Natural killer cell (primary cell): ENCODE measurements at regions not wholly inside any gene's neighbourhood (a gene's known extent, or its start where the extent isn't known, plus 50 kb on each side); places are given as distances from the start of the nearest gene placed in this dataset.

Experiments used
- ATAC-seq, 3 donors: fragments of 150-1000 bp in 2 of 3; fragments of 200-7000 bp in 1 of 3; cut with Tn5 transposase; 1 replicate in 1 of 3; 2 replicates in 2 of 3; pipeline ENCODE4 v1.10.0; 2021; ENCODE audit warnings: mild to moderate bottlenecking in 2 of 3, moderate library complexity in 2 of 3
- DNase-seq, 2 donors: peaks; one replicate each; pipeline versions ENCODE4 v3.0.0 to v3.0.0-alpha.2; 2013 to 2021; ENCODE audit warnings: mixed read lengths in 1 of 2
- H3K27ac ChIP-seq: one replicate; pipeline ENCODE4 v1.5.1; 2013; ENCODE audit warnings: mild to moderate bottlenecking, low read length
- H3K27me3 ChIP-seq: one replicate; pipeline ENCODE4 v1.6.1; 2013; ENCODE audit warnings: low read length; ENCODE audit not compliant: control insufficient read depth, insufficient read depth
- H3K36me3 ChIP-seq: one replicate; pipeline ENCODE4 v1.6.1; 2013; ENCODE audit warnings: low read length; ENCODE audit not compliant: control insufficient read depth, insufficient read depth
- H3K4me1 ChIP-seq: one replicate; pipeline ENCODE4 v1.6.1; 2013; ENCODE audit warnings: low read length; ENCODE audit not compliant: control insufficient read depth, insufficient read depth
- H3K4me3 ChIP-seq: one replicate; pipeline ENCODE4 v1.5.1; 2013; ENCODE audit warnings: low read length
- H3K9me3 ChIP-seq: one replicate; pipeline ENCODE4 v1.6.1; 2013; ENCODE audit warnings: low read length; ENCODE audit not compliant: control insufficient read depth, insufficient read depth
- H3K27ac Mint-ChIP-seq, 2 donors: one replicate each; pipeline ENCODE4 v1.8.0; 2022; ENCODE audit warnings: mild to moderate bottlenecking in 2 of 2, mixed read lengths in 2 of 2, moderate library complexity in 1 of 2
- H3K27me3 Mint-ChIP-seq, 2 donors: one replicate each; pipeline ENCODE4 v1.8.0; 2022; ENCODE audit warnings: low read depth in 2 of 2, mixed read lengths in 2 of 2
- H3K36me3 Mint-ChIP-seq: one replicate; pipeline ENCODE4 v1.8.0; 2022; ENCODE audit warnings: mixed read lengths
- H3K4me1 Mint-ChIP-seq, 2 donors: one replicate each; pipeline ENCODE4 v1.8.0; 2022; ENCODE audit warnings: mixed read lengths in 2 of 2
- H3K4me3 Mint-ChIP-seq: one replicate; pipeline ENCODE4 v1.8.0; 2022; ENCODE audit warnings: mild to moderate bottlenecking, moderate library complexity, mixed read lengths
- H3K9me3 Mint-ChIP-seq, 2 donors: one replicate each; pipeline ENCODE4 v1.8.0; 2022; ENCODE audit warnings: mixed read lengths in 2 of 2
- CTCF ChIP-seq: fragments of 200-600 bp; IDR thresholded peaks from one replicate; pipeline ENCODE4 v1.8.0; 2022; ENCODE audit warnings: antibody characterized with exemption
- WGBS: methylation state at CpG from one replicate; pipeline ENCODE4 v1.1.7; 2013; ENCODE audit warnings: missing lambda C conversion rate; ENCODE audit not compliant: insufficient coverage; 5-methylcytosine and 5-hydroxymethylcytosine counted together
- intact Hi-C: fragments of 100-400 bp; cut with micrococcal nuclease; formaldehyde crosslinking; loops from one replicate; pipeline ENCODE4 v1.14.2; 2022

- DNase-seq: no peak
- Mint-ChIP-seq H3K4me1 (no peaks in the 10 kb centered on the region), H3K9me3 (peaks cover 0 to 2% of the 10 kb centered on the region in 2 donors), H3K27me3 (no peaks in the 10 kb centered on the region), H3K36me3 (no peaks in the 10 kb centered on the region), H3K27ac (no peak overlapping the region), H3K4me3 (no peak overlapping the region)
- Histone ChIP-seq H3K4me1 (no peaks in the 10 kb centered on the region), H3K4me3 (no peak overlapping the region), H3K27ac (no peak overlapping the region), H3K9me3 (no peaks in the 10 kb centered on the region), H3K27me3 (no peaks in the 10 kb centered on the region), H3K36me3 (no peaks in the 10 kb centered on the region)
- intact Hi-C loops: no loop called here
- 81% methylated on average over 2 of the region's 2 CpGs for WGBS
- TF ChIP-seq CTCF: no peak
- no peak for ATAC-seq
Measured at GRCh38 chr1:107000902-107001301, 55.6 kb upstream of the PRMT6 start.

- Mint-ChIP-seq H3K4me3 (no peak overlapping the region), H3K4me1 (no peaks in the 10 kb centered on the region), H3K36me3 (no peaks in the 10 kb centered on the region), H3K27ac (no peak overlapping the region), H3K27me3 (no peaks in the 10 kb centered on the region), H3K9me3 (no peaks in the 10 kb centered on the region)
- no peaks in the 10 kb centered on the region for H3K27me3 ChIP-seq
- intact Hi-C loops: no loop called here
- no peaks in the 10 kb centered on the region for H3K9me3 ChIP-seq
- H3K4me1 ChIP-seq: no peaks in the 10 kb centered on the region
- H3K27ac ChIP-seq: no peak overlapping the region
- DNase-seq: no peak
- no peaks in the 10 kb centered on the region for H3K36me3 ChIP-seq
- no peak for ATAC-seq
- no peak overlapping the region for H3K4me3 ChIP-seq
- no peak for TF ChIP-seq CTCF
Measured at GRCh38 chr1:107003972-107004371, 52.5 kb upstream of the PRMT6 start.

GRCh38 chr1:107004421-107004820, 52.1 kb upstream of the PRMT6 start:
- ATAC-seq (no peak), DNase-seq (no peak)
- no peaks in the 10 kb centered on the region for H3K4me1 Mint-ChIP-seq
- H3K36me3 Mint-ChIP-seq: no peaks in the 10 kb centered on the region
- Histone ChIP-seq H3K4me3 (no peak overlapping the region), H3K9me3 (no peaks in the 10 kb centered on the region), H3K27ac (no peak overlapping the region), H3K4me1 (no peaks in the 10 kb centered on the region), H3K27me3 (no peaks in the 10 kb centered on the region), H3K36me3 (no peaks in the 10 kb centered on the region)
- no peak overlapping the region for H3K27ac Mint-ChIP-seq
- no peak for TF ChIP-seq CTCF
- intact Hi-C loops: no loop called here
- no peaks in the 10 kb centered on the region for H3K27me3 Mint-ChIP-seq
- no peak overlapping the region for H3K4me3 Mint-ChIP-seq
- no peaks in the 10 kb centered on the region for H3K9me3 Mint-ChIP-seq
